DOHH2 (cell line): ENCODE measurements at regions not wholly inside any gene's neighbourhood (a gene's known extent, or its start where the extent isn't known, plus 50 kb on each side); places are given as distances from the start of the nearest gene placed in this dataset.

Experiments
- CTCF ChIP-seq: fragments of 200-600 bp; sonication (generic); IDR thresholded peaks from one replicate; pipeline ENCODE4 v1.5.1; 2014; ENCODE audit warnings: antibody characterized with exemption, mild to moderate bottlenecking, low read depth, low read length; ENCODE audit not compliant: poor library complexity, severe bottlenecking
- EZH2phosphoT487 ChIP-seq: fragments of 200-600 bp; sonication (generic); IDR thresholded peaks from 2 replicates; pipeline ENCODE4 v1.6.1; 2017; ENCODE audit warnings: borderline replicate concordance, mild to moderate bottlenecking, antibody characterized with exemption, low read length, moderate library complexity, mixed read lengths

- TF ChIP-seq CTCF (no peak), EZH2phosphoT487 (no peak)
These were observed 690.5 kb downstream of the KCNJ2 start for GRCh38 chr17:70859829-70860228.
